A673 (cell line): ENCODE measurements at regions not wholly inside any gene's neighbourhood (a gene's known extent, or its start where the extent isn't known, plus 50 kb on each side); places are given as distances from the start of the nearest gene placed in this dataset.

Source experiments
- BruUV-seq: library from RNA; stranded (reverse); fragments of 400-500 nt; replicated peaks from 2 replicates; lab custom pipeline; 2021; lab: Mats Ljungman, UMichigan
- CTCF ChIA-PET: fragments of 300-600 bp; sonication (Branson Sonifier 250); formaldehyde crosslinking; loops from one replicate; lab custom pipeline; 2022; ENCODE audit warnings: antibody characterized with exemption; lab: Charles Lee
- POLR2A ChIA-PET: fragments of 300-600 bp; sonication (Branson Sonifier 250); formaldehyde crosslinking; loops from one replicate; lab custom pipeline; 2022; ENCODE audit warnings: antibody characterized with exemption; ENCODE audit not compliant: low non-redundant PET; lab: Charles Lee
- DNase-seq: peaks from one replicate; pipeline ENCODE4 v3.0.0-alpha.2; 2015; ENCODE audit warnings: low spot score
- H3K27ac ChIP-seq: fragments of 200-600 bp; sonication (generic); 2 replicates; pipeline ENCODE4 v1.5.1; 2016; ENCODE audit warnings: mixed run types, low read depth, mild to moderate bottlenecking, mixed read lengths, antibody characterized with exemption, low read length; ENCODE audit not compliant: poor library complexity, severe bottlenecking
- H3K27me3 ChIP-seq: fragments of 200-600 bp; sonication (generic); replicated peaks from 2 replicates; pipeline ENCODE4 v1.6.1; 2017; ENCODE audit warnings: mixed run types, low read depth, mild to moderate bottlenecking, mixed read lengths, antibody characterized with exemption, low read length; ENCODE audit not compliant: insufficient read depth, poor library complexity
- H3K36me3 ChIP-seq: fragments of 200-600 bp; sonication (generic); 2 replicates; pipeline ENCODE4 v1.6.1; 2016; ENCODE audit warnings: mixed run types, mild to moderate bottlenecking, mixed read lengths, antibody characterized with exemption, low read length; ENCODE audit not compliant: insufficient read depth, poor library complexity, severe bottlenecking
- H3K4me1 ChIP-seq: fragments of 200-600 bp; sonication (generic); 2 replicates; pipeline ENCODE4 v1.6.1; 2017; ENCODE audit warnings: mixed run types, mild to moderate bottlenecking, mixed read lengths, antibody characterized with exemption, low read length; ENCODE audit not compliant: insufficient read depth, poor library complexity, severe bottlenecking
- H3K4me3 ChIP-seq: fragments of 200-600 bp; sonication (generic); 2 replicates; pipeline ENCODE4 v1.5.1; 2016; ENCODE audit warnings: low read depth, mixed run types, mild to moderate bottlenecking, mixed read lengths, low read length; ENCODE audit not compliant: poor library complexity, severe bottlenecking
- H3K9me3 ChIP-seq: fragments of 200-600 bp; sonication (generic); 2 replicates; pipeline ENCODE4 v1.6.1; 2016; ENCODE audit warnings: mixed run types, low read depth, mild to moderate bottlenecking, mixed read lengths, antibody characterized with exemption, low read length; ENCODE audit not compliant: poor library complexity, severe bottlenecking
- CTCF ChIP-seq: fragments of 300-800, 200-600 bp; sonication (generic); conservative IDR thresholded peaks from 2 replicates; pipeline ENCODE4 v1.5.1; 2017; ENCODE audit warnings: low read depth, mild to moderate bottlenecking, antibody characterized with exemption, low read length, moderate library complexity, mixed read lengths
- EZH2 ChIP-seq: fragments of 200-600 bp; sonication (generic); IDR thresholded peaks from 2 replicates; pipeline ENCODE4 v1.6.1; 2017; ENCODE audit warnings: borderline replicate concordance, low read depth, mild to moderate bottlenecking, mixed read lengths, antibody characterized with exemption, low read length; ENCODE audit not compliant: poor library complexity, severe bottlenecking
- intact Hi-C: fragments of 100-400 bp; cut with micrococcal nuclease; formaldehyde crosslinking; loops from one replicate; pipeline ENCODE4 v1.10.0; 2022; ENCODE audit not compliant: unreplicated experiment

GRCh38 chr11:45429719-45430118 lies 143.6 kb upstream of the SYT13 start:
- H3K9me3 ChIP-seq = no peaks in the 10 kb centered on the region
- ChIA-PET CTCF (no interaction called here), POLR2A (no interaction called here)
- no peaks in the 10 kb centered on the region for H3K4me1 ChIP-seq
- H3K27me3 ChIP-seq = no peaks in the 10 kb centered on the region
- no peak for TF ChIP-seq CTCF
- no peak for TF ChIP-seq EZH2
- intact Hi-C loops = loop anchor here (10.0 kb wide), 1 partner anchor 1505 kb away; the partner anchor contains the start of gene CSTPP1
- no peak overlapping the region for H3K27ac ChIP-seq
- BruUV-seq = no TSS peak
- H3K36me3 ChIP-seq = no peaks in the 10 kb centered on the region
- no peak for DNase-seq
- no peak overlapping the region for H3K4me3 ChIP-seq

GRCh38 chr11:45428541-45429230 lies 142.5 kb upstream of the SYT13 start:
- POLR2A ChIA-PET = no interaction called here
- Histone ChIP-seq H3K36me3 (no peaks in the 10 kb centered on the region), H3K4me3 (no peak overlapping the region), H3K27me3 (no peaks in the 10 kb centered on the region), H3K9me3 (no peaks in the 10 kb centered on the region), H3K4me1 (no peaks in the 10 kb centered on the region), H3K27ac (no peak overlapping the region)
- BruUV-seq = no TSS peak
- intact Hi-C loops = loop anchor here (10.0 kb wide), 1 partner anchor 1506 kb away; the partner anchor contains the start of gene CSTPP1
- CTCF ChIA-PET = no interaction called here
- DNase-seq = no peak
- no peak for TF ChIP-seq EZH2
- TF ChIP-seq CTCF = no peak

DNA sequence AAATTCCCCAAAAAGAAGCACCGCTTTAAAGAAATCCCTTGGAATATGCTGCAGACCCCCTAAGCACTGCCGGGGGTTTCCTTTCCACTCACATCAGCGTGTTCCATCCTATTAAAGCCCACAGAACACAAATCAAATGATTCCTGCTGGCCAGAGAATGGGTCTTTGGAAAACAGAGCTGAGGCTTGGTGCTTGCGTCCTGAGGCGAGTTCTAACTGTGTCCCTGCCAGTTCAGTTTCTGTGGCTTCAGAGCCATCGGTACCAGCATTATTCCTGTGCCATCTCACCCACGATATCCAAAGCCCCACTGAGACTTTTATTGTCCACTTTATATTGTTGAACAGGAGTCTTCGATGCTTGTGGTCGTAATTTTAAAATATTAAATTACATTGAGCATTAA lies 142.0 kb upstream of the SYT13 start:
- DNase-seq = no peak
- H3K4me1 ChIP-seq = no peaks in the 10 kb centered on the region
- intact Hi-C loops = loop anchor here (10.0 kb wide), 1 partner anchor 1507 kb away; the partner anchor contains the start of gene CSTPP1
- H3K36me3 ChIP-seq = no peaks in the 10 kb centered on the region
- ChIA-PET CTCF (no interaction called here), POLR2A (no interaction called here)
- H3K9me3 ChIP-seq = no peaks in the 10 kb centered on the region
- no peak overlapping the region for H3K27ac ChIP-seq
- no peak overlapping the region for H3K4me3 ChIP-seq
- BruUV-seq = no TSS peak
- TF ChIP-seq EZH2 (no peak), CTCF (no peak)
- no peaks in the 10 kb centered on the region for H3K27me3 ChIP-seq
